GM12874 (cell line): ENCODE measurements at regions not wholly inside any gene's neighbourhood (a gene's known extent, or its start where the extent isn't known, plus 50 kb on each side); places are given as distances from the start of the nearest gene placed in this dataset.

Source experiments
- CTCF ChIP-seq: IDR thresholded peaks from 2 replicates; pipeline ENCODE4 v1.5.1; 2011; ENCODE audit warnings: low read depth, mild to moderate bottlenecking, control low read depth, low read length, moderate library complexity; ENCODE audit not compliant: insufficient read depth

GRCh38 chr3:177333533-177334520 lies 136.5 kb upstream of the TBL1XR1 start:
- no peak for TF ChIP-seq CTCF

- TF ChIP-seq CTCF, result no peak
Observed at GRCh38 chr3:177334803-177335202, 137.5 kb upstream of the TBL1XR1 start.

GRCh38 chr3:177335728-177336127 lies 138.4 kb upstream of the TBL1XR1 start:
- TF ChIP-seq CTCF, result no peak

- TF ChIP-seq CTCF, result no peak
Observed at GRCh38 chr3:177336873-177337450, 139.7 kb upstream of the TBL1XR1 start.

- no peak for TF ChIP-seq CTCF
Observed at GRCh38 chr3:177337541-177338331, 140.5 kb upstream of the TBL1XR1 start.

- no peak for TF ChIP-seq CTCF
Observed at GRCh38 chr3:177338697-177339219, 141.5 kb upstream of the TBL1XR1 start.

GRCh38 chr3:177340243-177340830 lies 143.1 kb upstream of the TBL1XR1 start:
- no peak for TF ChIP-seq CTCF
